Ovary (tissue), 7 donors: ENCODE measurements at regions not wholly inside any gene's neighbourhood (a gene's known extent, or its start where the extent isn't known, plus 50 kb on each side); places are given as distances from the start of the nearest gene placed in this dataset.

Experiments
- DNase-seq, 5 donors: peaks; one replicate each; pipeline ENCODE4 v3.0.0-alpha.2; 2019 to 2020
- H3K27ac ChIP-seq, 2 donors: fragments of 200-600 bp; one replicate each; pipeline versions ENCODE4 v1.5.1 to v1.8.0; 2019 to 2022
- H3K27me3 ChIP-seq: fragments of 200-600 bp; one replicate; pipeline ENCODE4 v1.8.0; 2022
- H3K36me3 ChIP-seq: fragments of 200-600 bp; sonication (generic); one replicate; pipeline ENCODE4 v1.5.1; 2019
- H3K4me1 ChIP-seq: one replicate; pipeline ENCODE4 v1.8.1; 2013; ENCODE audit warnings: mild to moderate bottlenecking, moderate library complexity; ENCODE audit not compliant: insufficient read depth
- H3K4me3 ChIP-seq: fragments of 200-600 bp; sonication (generic); one replicate; pipeline ENCODE4 v1.5.1; 2017
- H3K9me3 ChIP-seq, 2 donors: fragments of 200-600 bp in 1 of 2; sonication (generic) in 1 of 2; one replicate each; pipeline versions ENCODE4 v1.5.1 to v1.8.1; 2013 to 2019; ENCODE audit warnings: mild to moderate bottlenecking in 1 of 2, moderate library complexity in 1 of 2
- EP300 ChIP-seq: sonication (generic); formaldehyde crosslinking; IDR thresholded peaks from one replicate; pipeline ENCODE4 v1.6.1; 2017; ENCODE audit warnings: antibody characterized with exemption
- POLR2A ChIP-seq: fragments of 450-650 bp; IDR thresholded peaks from one replicate; pipeline ENCODE4 v1.6.1; 2017; ENCODE audit warnings: antibody characterized with exemption, mild to moderate bottlenecking, moderate library complexity
- WGBS, 3 donors: extraction: QIAGEN DNeasy Blood & Tissue Kit in 1 of 3; methylation state at CpG; one replicate each; pipeline versions ENCODE4 v1.1.5 to v1.1.7; 2013 to 2017; 5-methylcytosine and 5-hydroxymethylcytosine counted together
- intact Hi-C, 4 donors: fragments of 100-400 bp; cut with DNase I; formaldehyde crosslinking; loops; one replicate each; pipeline versions ENCODE4 v1.11.0 to v1.15.1; 2022 to 2023
- TF ChIP-seq, protein P1 (sequence below), 3 donors: fragments of 450-650 bp in 2 of 3; fragments of 200-600 bp in 1 of 3; IDR thresholded peaks; one replicate each; pipeline versions ENCODE4 v1.5.1 to v1.8.0; 2016 to 2022; ENCODE audit warnings: antibody characterized with exemption in 3 of 3, mild to moderate bottlenecking in 1 of 3
- donor health status: DM: no; HTN: no; CAD: no; lungs with moderate emphysema.
- donor health status: DM: no; HTN: no; CAD: no.
- donor health status: Bipolar disorder and iron deficiency.
- donor health status: DM: no; HTN: no; CAD: no.
- donor health status: DM: yes; HTN: yes; CAD: no.

DNA sequence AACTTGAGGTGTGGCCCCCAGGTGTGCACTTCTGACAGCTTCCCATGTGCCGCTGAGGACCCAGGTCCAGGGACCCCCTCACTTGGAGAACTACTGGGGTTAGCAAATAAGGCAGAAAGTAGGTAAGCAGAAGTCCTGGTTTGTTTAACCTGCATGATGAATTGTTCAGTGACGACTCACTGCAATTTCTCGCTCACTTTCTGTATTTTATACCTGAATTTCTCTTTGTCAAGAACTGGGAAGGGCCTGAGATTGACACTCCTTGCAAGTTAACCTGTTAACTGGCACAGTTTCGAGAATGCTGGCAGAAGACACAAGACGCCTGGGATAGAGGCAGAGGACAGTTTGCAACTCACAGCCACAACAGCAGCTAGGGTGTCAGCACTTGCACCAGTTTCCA, 164.5 kb upstream of the NCK2 start:
- intact Hi-C loops: no loop called here
- H3K9me3 ChIP-seq: no peaks in the 10 kb centered on the region
- WGBS, 3 donors: 95 to 97% (median 96%) methylated on average over 5 of the region's 5 CpGs
- H3K4me3 ChIP-seq: no peak overlapping the region
- H3K4me1 ChIP-seq: peaks cover 5% of the 10 kb centered on the region
- TF ChIP-seq POLR2A (no peak), EP300 (no peak)
- TF ChIP-seq, protein P1, sequence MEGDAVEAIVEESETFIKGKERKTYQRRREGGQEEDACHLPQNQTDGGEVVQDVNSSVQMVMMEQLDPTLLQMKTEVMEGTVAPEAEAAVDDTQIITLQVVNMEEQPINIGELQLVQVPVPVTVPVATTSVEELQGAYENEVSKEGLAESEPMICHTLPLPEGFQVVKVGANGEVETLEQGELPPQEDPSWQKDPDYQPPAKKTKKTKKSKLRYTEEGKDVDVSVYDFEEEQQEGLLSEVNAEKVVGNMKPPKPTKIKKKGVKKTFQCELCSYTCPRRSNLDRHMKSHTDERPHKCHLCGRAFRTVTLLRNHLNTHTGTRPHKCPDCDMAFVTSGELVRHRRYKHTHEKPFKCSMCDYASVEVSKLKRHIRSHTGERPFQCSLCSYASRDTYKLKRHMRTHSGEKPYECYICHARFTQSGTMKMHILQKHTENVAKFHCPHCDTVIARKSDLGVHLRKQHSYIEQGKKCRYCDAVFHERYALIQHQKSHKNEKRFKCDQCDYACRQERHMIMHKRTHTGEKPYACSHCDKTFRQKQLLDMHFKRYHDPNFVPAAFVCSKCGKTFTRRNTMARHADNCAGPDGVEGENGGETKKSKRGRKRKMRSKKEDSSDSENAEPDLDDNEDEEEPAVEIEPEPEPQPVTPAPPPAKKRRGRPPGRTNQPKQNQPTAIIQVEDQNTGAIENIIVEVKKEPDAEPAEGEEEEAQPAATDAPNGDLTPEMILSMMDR (IDR thresholded peaks at IDR 0.05): no peak
- no peaks in the 10 kb centered on the region for H3K27me3 ChIP-seq
- H3K36me3 ChIP-seq: no peaks in the 10 kb centered on the region
- no peak overlapping the region for H3K27ac ChIP-seq
- DNase-seq: no peak

DNA sequence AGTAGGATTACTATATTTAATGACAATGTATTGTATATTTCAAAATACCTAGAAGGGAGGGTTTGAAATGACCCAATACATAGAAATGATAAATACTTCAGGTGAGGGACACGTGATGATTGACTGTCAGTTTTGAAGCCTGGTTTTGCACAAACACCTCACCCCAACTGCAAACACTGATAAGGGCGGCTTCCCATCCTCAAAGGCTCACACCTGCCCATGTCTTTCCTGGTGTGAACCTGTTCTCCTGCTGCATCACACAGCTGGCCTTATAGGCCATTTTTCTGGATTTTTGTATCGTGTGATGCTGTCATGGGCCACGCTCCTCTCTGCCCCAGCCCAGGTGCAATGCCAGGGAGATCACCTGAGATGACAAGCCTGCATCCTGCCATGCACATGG, 166.5 kb upstream of the NCK2 start:
- Histone ChIP-seq H3K4me3 (no peak overlapping the region), H3K27me3 (no peaks in the 10 kb centered on the region), H3K36me3 (no peaks in the 10 kb centered on the region), H3K9me3 (no peaks in the 10 kb centered on the region), H3K4me1 (peaks cover 5% of the 10 kb centered on the region), H3K27ac (no peak overlapping the region)
- intact Hi-C loops: loop anchor here in 1 of 4 donors (10.0 kb wide), 1 partner anchor 497 kb away; no protein-coding TSS in a partner anchor
- no peak for DNase-seq
- 71 to 75% (median 73%) methylated on average over 4 of the region's 4 CpGs for WGBS, 3 donors
- TF ChIP-seq EP300: no peak
- TF ChIP-seq, protein P1 (IDR thresholded peaks at IDR 0.05): no peak
- TF ChIP-seq POLR2A: no peak

DNA sequence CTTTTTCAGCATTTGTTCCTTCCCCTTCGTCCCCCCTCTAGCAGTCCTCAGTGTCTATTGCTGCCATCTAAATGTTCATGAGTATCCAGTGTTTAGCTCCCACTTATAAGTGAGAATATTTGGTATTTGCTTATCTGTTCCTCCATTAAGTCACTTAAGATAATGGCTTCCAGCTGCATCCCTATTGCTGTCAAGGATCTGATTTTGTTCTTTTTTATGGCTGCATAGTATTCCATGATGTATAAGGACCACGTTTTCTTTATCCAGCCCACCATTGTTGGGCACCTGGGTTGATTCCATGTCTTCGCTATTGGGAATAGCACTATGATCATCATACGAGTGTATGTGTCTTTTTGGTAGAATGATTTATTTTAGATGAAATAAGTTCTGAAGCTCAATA, 166.9 kb upstream of the NCK2 start:
- H3K36me3 ChIP-seq: no peaks in the 10 kb centered on the region
- no peak overlapping the region for H3K4me3 ChIP-seq
- WGBS, 3 donors: 72 to 74% (median 73%) methylated on average over 4 of the region's 4 CpGs
- H3K9me3 ChIP-seq: no peaks in the 10 kb centered on the region
- intact Hi-C loops: loop anchor here in 1 of 4 donors (10.0 kb wide), 1 partner anchor 497 kb away; no protein-coding TSS in a partner anchor
- no peaks in the 10 kb centered on the region for H3K27me3 ChIP-seq
- no peak for DNase-seq
- no peak overlapping the region for H3K27ac ChIP-seq
- H3K4me1 ChIP-seq: peaks cover 5% of the 10 kb centered on the region
- TF ChIP-seq EP300: no peak
- TF ChIP-seq, protein P1 (IDR thresholded peaks at IDR 0.05): no peak
- no peak for TF ChIP-seq POLR2A

DNA sequence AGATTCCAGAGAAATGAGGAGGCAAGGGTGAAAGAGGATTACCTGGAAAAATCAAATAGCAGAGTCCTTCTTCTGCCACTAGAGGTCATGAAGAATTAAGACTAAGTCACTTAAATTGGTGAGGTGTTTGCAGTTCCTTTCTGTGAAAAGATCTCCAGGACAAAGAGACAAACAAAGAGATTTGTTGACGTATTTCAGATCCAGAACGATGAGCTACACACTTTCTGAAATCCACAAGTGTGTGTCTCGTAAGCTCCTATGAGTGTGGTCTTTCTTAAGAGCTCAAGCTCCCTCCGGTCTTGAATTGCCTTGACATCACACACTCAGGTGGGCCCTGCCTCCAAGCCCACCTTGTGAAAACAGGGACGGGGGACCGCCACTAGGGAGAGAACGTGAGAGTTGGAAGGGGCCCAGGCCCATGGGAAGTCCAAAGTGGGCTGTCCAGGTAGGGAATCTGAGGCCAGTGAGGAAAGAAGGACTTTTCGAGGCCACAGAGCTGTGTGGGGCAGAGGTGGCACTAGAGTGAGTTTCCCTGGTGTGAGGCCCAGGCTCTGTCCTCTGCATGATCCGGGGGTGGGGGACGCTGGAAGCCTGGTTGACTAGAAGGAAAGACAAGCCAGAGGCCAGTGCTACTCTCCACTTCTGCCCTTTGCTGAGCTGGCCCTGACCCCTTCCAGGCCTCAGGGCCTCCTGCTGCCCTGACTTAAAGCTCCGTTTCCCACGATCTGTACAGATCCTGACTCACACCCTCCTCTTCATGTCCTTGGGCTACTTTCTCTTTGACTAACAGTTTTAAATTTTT, 168.1 kb upstream of the NCK2 start:
- no peaks in the 10 kb centered on the region for H3K27me3 ChIP-seq
- H3K4me1 ChIP-seq: peaks cover 5% of the 10 kb centered on the region
- H3K9me3 ChIP-seq: no peaks in the 10 kb centered on the region
- no peaks in the 10 kb centered on the region for H3K36me3 ChIP-seq
- no peak overlapping the region for H3K4me3 ChIP-seq
- intact Hi-C loops: loop anchor here in 1 of 4 donors (10.0 kb wide), 1 partner anchor 498 kb away; no protein-coding TSS in a partner anchor
- peak in 4 of 5 donors; percentile 31 to 58 (median 42) for DNase-seq
- TF ChIP-seq EP300: no peak
- TF ChIP-seq, protein P1 (IDR thresholded peaks at IDR 0.05): peak in 2 of 3 donors; percentile 9 to 30
- H3K27ac ChIP-seq: peak overlapping the region in 1 of 2 donors; percentile 52
- WGBS, 3 donors: 35 to 43% (median 37%) methylated on average over 12 of the region's 12 CpGs
